GM12878 (cell line): ENCODE measurements at regions not wholly inside any gene's neighbourhood (a gene's known extent, or its start where the extent isn't known, plus 50 kb on each side); places are given as distances from the start of the nearest gene placed in this dataset.

ENCODE experiments used
- CTCF ChIP-seq, 3 experiments: IDR thresholded peaks in 2 of 3; conservative IDR thresholded peaks in 1 of 3; 2 replicates each; pipeline ENCODE4 v1.5.1; 2011; ENCODE audit warnings: low read depth in 3 of 3, low read length in 3 of 3, mild to moderate bottlenecking in 3 of 3, control low read depth in 2 of 3, moderate library complexity in 2 of 3, inconsistent platforms in 1 of 3, mixed read lengths in 1 of 3; ENCODE audit not compliant: control insufficient read depth in 2 of 3, insufficient read depth in 1 of 3; ENCODE audit errors: extremely low read depth in 1 of 3
- RAD21 ChIP-seq: IDR thresholded peaks from 2 replicates; pipeline ENCODE4 v1.6.1; 2011; ENCODE audit warnings: mild to moderate bottlenecking, low read depth, low read length, moderate library complexity; ENCODE audit not compliant: insufficient read depth
- RB1 ChIP-seq: fragments of 450-650 bp; formaldehyde crosslinking; IDR thresholded peaks from 2 replicates; pipeline ENCODE4 v1.6.1; 2017; ENCODE audit warnings: mild to moderate bottlenecking, borderline replicate concordance
- SMC3 ChIP-seq: IDR thresholded peaks from 2 replicates; pipeline ENCODE4 v1.6.1; 2011; ENCODE audit warnings: low read length, improper control_type of control experiment, borderline replicate concordance

- no peak for TF ChIP-seq CTCF (IDR thresholded peaks at IDR 0.05 in 2 of 3, conservative IDR thresholded peaks at IDR 0.05 in 1 of 3; ENCODE audit: control insufficient read depth in 2 of 3, extremely low read depth in 1 of 3, insufficient read depth in 1 of 3, low read depth in 3 of 3, low read length in 3 of 3)
- TF ChIP-seq RB1 = no peak
- no peak for TF ChIP-seq RAD21
- TF ChIP-seq SMC3 = no peak
Measured at GRCh38 chr9:8157683-8158324, 358.2 kb upstream of the DMAC1 start.
